ENCODE measurements at regions not wholly inside any gene's neighbourhood (a gene's known extent, or its start where the extent isn't known, plus 50 kb on each side); places are given as distances from the start of the nearest gene placed in this dataset.

DNA sequence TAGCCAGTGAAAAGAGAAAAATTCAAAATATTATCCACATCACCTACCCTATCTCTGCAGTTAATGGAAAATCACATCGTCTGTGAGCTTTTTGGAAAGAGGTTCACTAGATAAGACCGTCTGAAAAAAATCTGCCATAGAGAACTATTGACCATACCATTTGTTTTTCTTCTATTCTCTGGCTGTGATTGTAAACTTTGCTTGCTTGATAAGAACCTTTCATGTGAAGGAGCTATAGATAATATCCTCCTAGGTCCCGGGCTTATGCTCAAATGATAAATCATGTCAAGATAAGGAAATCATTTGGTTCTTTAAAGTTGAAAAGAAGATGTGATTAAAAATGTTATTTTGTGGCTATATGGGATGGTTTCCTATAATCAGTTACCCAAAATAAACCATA, 369.9 kb downstream of the SIPA1L2 start:
- TF ChIP-seq CTCF (IDR thresholded peaks at IDR 0.05) (no peak), ZNF416 (CRISPR knock-in tag; IDR thresholded peaks at IDR 0.05) (no peak), MAX (CRISPR knock-in tag; IDR thresholded peaks at IDR 0.05) (no peak), KAT7 (CRISPR knock-in tag; IDR thresholded peaks at IDR 0.05; ENCODE audit: borderline replicate concordance) (no peak), OVOL2 (CRISPR knock-in tag; IDR thresholded peaks at IDR 0.05; ENCODE audit: borderline replicate concordance) (no peak), ZNF138 (CRISPR knock-in tag; conservative IDR thresholded peaks at IDR 0.05) (no peak), SP1 (CRISPR knock-in tag; conservative IDR thresholded peaks at IDR 0.05) (no peak), ELF4 (CRISPR knock-in tag; IDR thresholded peaks at IDR 0.05; ENCODE audit: low read depth) (no peak)
- TF ChIP-seq, protein P1, sequence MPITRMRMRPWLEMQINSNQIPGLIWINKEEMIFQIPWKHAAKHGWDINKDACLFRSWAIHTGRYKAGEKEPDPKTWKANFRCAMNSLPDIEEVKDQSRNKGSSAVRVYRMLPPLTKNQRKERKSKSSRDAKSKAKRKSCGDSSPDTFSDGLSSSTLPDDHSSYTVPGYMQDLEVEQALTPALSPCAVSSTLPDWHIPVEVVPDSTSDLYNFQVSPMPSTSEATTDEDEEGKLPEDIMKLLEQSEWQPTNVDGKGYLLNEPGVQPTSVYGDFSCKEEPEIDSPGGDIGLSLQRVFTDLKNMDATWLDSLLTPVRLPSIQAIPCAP (CRISPR knock-in tag; IDR thresholded peaks at IDR 0.05) = no peak
- TF ChIP-seq, protein P2, sequence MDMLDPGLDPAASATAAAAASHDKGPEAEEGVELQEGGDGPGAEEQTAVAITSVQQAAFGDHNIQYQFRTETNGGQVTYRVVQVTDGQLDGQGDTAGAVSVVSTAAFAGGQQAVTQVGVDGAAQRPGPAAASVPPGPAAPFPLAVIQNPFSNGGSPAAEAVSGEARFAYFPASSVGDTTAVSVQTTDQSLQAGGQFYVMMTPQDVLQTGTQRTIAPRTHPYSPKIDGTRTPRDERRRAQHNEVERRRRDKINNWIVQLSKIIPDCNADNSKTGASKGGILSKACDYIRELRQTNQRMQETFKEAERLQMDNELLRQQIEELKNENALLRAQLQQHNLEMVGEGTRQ (CRISPR knock-in tag; IDR thresholded peaks at IDR 0.05) = no peak
- TF ChIP-seq, protein P3, sequence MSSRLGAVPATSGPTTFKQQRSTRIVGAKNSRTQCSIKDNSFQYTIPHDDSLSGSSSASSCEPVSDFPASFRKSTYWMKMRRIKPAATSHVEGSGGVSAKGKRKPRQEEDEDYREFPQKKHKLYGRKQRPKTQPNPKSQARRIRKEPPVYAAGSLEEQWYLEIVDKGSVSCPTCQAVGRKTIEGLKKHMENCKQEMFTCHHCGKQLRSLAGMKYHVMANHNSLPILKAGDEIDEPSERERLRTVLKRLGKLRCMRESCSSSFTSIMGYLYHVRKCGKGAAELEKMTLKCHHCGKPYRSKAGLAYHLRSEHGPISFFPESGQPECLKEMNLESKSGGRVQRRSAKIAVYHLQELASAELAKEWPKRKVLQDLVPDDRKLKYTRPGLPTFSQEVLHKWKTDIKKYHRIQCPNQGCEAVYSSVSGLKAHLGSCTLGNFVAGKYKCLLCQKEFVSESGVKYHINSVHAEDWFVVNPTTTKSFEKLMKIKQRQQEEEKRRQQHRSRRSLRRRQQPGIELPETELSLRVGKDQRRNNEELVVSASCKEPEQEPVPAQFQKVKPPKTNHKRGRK (CRISPR knock-in tag; IDR thresholded peaks at IDR 0.05; ENCODE audit: borderline replicate concordance) = no peak
- TF ChIP-seq, protein P4, sequence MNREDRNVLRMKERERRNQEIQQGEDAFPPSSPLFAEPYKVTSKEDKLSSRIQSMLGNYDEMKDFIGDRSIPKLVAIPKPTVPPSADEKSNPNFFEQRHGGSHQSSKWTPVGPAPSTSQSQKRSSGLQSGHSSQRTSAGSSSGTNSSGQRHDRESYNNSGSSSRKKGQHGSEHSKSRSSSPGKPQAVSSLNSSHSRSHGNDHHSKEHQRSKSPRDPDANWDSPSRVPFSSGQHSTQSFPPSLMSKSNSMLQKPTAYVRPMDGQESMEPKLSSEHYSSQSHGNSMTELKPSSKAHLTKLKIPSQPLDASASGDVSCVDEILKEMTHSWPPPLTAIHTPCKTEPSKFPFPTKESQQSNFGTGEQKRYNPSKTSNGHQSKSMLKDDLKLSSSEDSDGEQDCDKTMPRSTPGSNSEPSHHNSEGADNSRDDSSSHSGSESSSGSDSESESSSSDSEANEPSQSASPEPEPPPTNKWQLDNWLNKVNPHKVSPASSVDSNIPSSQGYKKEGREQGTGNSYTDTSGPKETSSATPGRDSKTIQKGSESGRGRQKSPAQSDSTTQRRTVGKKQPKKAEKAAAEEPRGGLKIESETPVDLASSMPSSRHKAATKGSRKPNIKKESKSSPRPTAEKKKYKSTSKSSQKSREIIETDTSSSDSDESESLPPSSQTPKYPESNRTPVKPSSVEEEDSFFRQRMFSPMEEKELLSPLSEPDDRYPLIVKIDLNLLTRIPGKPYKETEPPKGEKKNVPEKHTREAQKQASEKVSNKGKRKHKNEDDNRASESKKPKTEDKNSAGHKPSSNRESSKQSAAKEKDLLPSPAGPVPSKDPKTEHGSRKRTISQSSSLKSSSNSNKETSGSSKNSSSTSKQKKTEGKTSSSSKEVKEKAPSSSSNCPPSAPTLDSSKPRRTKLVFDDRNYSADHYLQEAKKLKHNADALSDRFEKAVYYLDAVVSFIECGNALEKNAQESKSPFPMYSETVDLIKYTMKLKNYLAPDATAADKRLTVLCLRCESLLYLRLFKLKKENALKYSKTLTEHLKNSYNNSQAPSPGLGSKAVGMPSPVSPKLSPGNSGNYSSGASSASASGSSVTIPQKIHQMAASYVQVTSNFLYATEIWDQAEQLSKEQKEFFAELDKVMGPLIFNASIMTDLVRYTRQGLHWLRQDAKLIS (CRISPR knock-in tag; IDR thresholded peaks at IDR 0.05; ENCODE audit: borderline replicate concordance) = no peak
